IMR-90 (cell line): ENCODE measurements at regions not wholly inside any gene's neighbourhood (a gene's known extent, or its start where the extent isn't known, plus 50 kb on each side); places are given as distances from the start of the nearest gene placed in this dataset.

Source experiments
- ATAC-seq: fragments of 200-7000 bp; cut with Tn5 transposase; 2 replicates; pipeline ENCODE4 v1.9.1; 2020; ENCODE audit warnings: low read depth, mild to moderate bottlenecking, moderate library complexity
- BruUV-seq: library from RNA; stranded (reverse); fragments of 400-500 nt; replicated peaks from 2 replicates; lab custom pipeline; 2021; lab: Mats Ljungman, UMichigan
- CTCF ChIA-PET: fragments of 300-600 bp; formaldehyde crosslinking; extraction: SDS; loops from one replicate; lab custom pipeline; 2021; ENCODE audit warnings: antibody characterized with exemption; lab: Yijun Ruan, JAX
- POLR2A ChIA-PET: fragments of 300-600 bp; sonication (Branson Sonifier 250); formaldehyde crosslinking; loops from one replicate; lab custom pipeline; 2022; ENCODE audit warnings: antibody characterized with exemption; ENCODE audit not compliant: unreplicated experiment; lab: Charles Lee
- DNase-seq: peaks from one replicate; pipeline ENCODE4 v3.0.0; 2013
- H2AFZ ChIP-seq: replicated peaks from 2 replicates; pipeline ENCODE3; 2013; ENCODE audit warnings: low read length, mild to moderate bottlenecking; ENCODE audit not compliant: poor library complexity
- H2AK5ac ChIP-seq: 2 replicates; pipeline ENCODE4 v1.6.1; 2013; ENCODE audit warnings: low read depth, low read length, inconsistent platforms
- H2AK9ac ChIP-seq: replicated peaks from 2 replicates; pipeline ENCODE3; 2013; ENCODE audit warnings: mild to moderate bottlenecking, low read depth, low read length, moderate library complexity; ENCODE audit not compliant: poor library complexity
- H2BK120ac ChIP-seq: 2 replicates; pipeline ENCODE4 v1.6.1; 2013; ENCODE audit warnings: low read depth, low read length, inconsistent platforms
- H2BK15ac ChIP-seq: 3 replicates; pipeline ENCODE4 v1.6.1; 2013; ENCODE audit warnings: low read depth, low read length, inconsistent platforms
- H2BK20ac ChIP-seq: 2 replicates; pipeline ENCODE4 v1.6.1; 2013; ENCODE audit warnings: low read depth, mild to moderate bottlenecking, inconsistent platforms, low read length, moderate library complexity
- H2BK5ac ChIP-seq: 2 replicates; pipeline ENCODE4 v1.6.1; 2013; ENCODE audit warnings: mild to moderate bottlenecking, low read depth, low read length, inconsistent platforms; ENCODE audit not compliant: poor library complexity, severe bottlenecking
- H3K14ac ChIP-seq: replicated peaks from 2 replicates; pipeline ENCODE4 v1.6.1; 2013; ENCODE audit warnings: low read depth, low read length, inconsistent platforms
- H3K18ac ChIP-seq: 2 replicates; pipeline ENCODE4 v1.6.1; 2013; ENCODE audit warnings: low read depth, low read length, control low read depth
- H3K23ac ChIP-seq: 2 replicates; pipeline ENCODE4 v1.6.1; 2013; ENCODE audit warnings: low read depth, low read length, inconsistent platforms
- H3K27ac ChIP-seq: 2 replicates; pipeline ENCODE4 v1.5.1; 2013; ENCODE audit warnings: mild to moderate bottlenecking, control low read depth, low read length; ENCODE audit not compliant: insufficient read depth
- H3K27me3 ChIP-seq: 2 replicates; pipeline ENCODE4 v1.6.1; 2013; ENCODE audit warnings: low read length; ENCODE audit not compliant: control insufficient read depth, insufficient read depth
- H3K36me3 ChIP-seq: 2 replicates; pipeline ENCODE4 v1.6.1; 2013; ENCODE audit warnings: low read length, mixed read lengths; ENCODE audit not compliant: control insufficient read depth, insufficient read depth
- H3K4ac ChIP-seq: 2 replicates; pipeline ENCODE4 v1.6.1; 2013; ENCODE audit warnings: low read depth, low read length, inconsistent platforms
- H3K4me1 ChIP-seq: 2 replicates; pipeline ENCODE4 v1.6.1; 2013; ENCODE audit warnings: low read length, mixed read lengths; ENCODE audit not compliant: control insufficient read depth, insufficient read depth
- H3K4me2 ChIP-seq: 2 replicates; pipeline ENCODE4 v1.6.1; 2013; ENCODE audit warnings: low read depth, mild to moderate bottlenecking, control low read depth, low read length, moderate library complexity
- H3K4me3 ChIP-seq: 2 replicates; pipeline ENCODE4 v1.5.1; 2013; ENCODE audit warnings: low read depth, mild to moderate bottlenecking, control low read depth, low read length, moderate library complexity; ENCODE audit not compliant: insufficient read depth
- H3K56ac ChIP-seq: 2 replicates; pipeline ENCODE4 v1.6.1; 2013; ENCODE audit warnings: low read length, inconsistent platforms; ENCODE audit not compliant: insufficient read depth; ENCODE audit errors: extremely low read depth
- H3K79me1 ChIP-seq, 2 experiments: 2 replicates each; pipeline ENCODE4 v1.6.1; 2013; ENCODE audit warnings: low read length in 2 of 2, inconsistent platforms in 1 of 2, low read depth in 1 of 2
- H3K9ac ChIP-seq: 2 replicates; pipeline ENCODE4 v1.6.1; 2013; ENCODE audit warnings: low read depth, low read length, control low read depth
- H3K9me1 ChIP-seq: 2 replicates; pipeline ENCODE4 v1.6.1; 2013; ENCODE audit warnings: low read length, inconsistent platforms; ENCODE audit not compliant: insufficient read depth
- H3K9me3 ChIP-seq: 2 replicates; pipeline ENCODE4 v1.6.1; 2013; ENCODE audit warnings: low read length; ENCODE audit not compliant: control insufficient read depth, insufficient read depth
- H4K20me1 ChIP-seq: 2 replicates; pipeline ENCODE4 v1.6.1; 2013; ENCODE audit warnings: low read length, inconsistent platforms; ENCODE audit not compliant: insufficient read depth
- H4K5ac ChIP-seq: 2 replicates; pipeline ENCODE4 v1.6.1; 2013; ENCODE audit warnings: mild to moderate bottlenecking, low read depth, low read length, control low read depth
- H4K8ac ChIP-seq, 2 experiments: 2 replicates each; pipeline ENCODE4 v1.6.1; 2013; ENCODE audit warnings: low read depth in 2 of 2, low read length in 2 of 2, control low read depth in 1 of 2, inconsistent platforms in 1 of 2
- H4K91ac ChIP-seq: 2 replicates; pipeline ENCODE4 v1.6.1; 2013; ENCODE audit warnings: low read depth, low read length, inconsistent platforms; ENCODE audit not compliant: insufficient read depth
- BHLHE40 ChIP-seq: fragments of 150-350 bp; IDR thresholded peaks from 2 replicates; pipeline ENCODE4 v1.6.1; 2016; ENCODE audit warnings: mild to moderate bottlenecking, low read depth, low read length
- CEBPB ChIP-seq: IDR thresholded peaks from 2 replicates; pipeline ENCODE4 v1.6.1; 2012; ENCODE audit warnings: low read depth, low read length, improper control_type of control experiment
- CHD1 ChIP-seq: IDR thresholded peaks from 2 replicates; pipeline ENCODE4 v1.6.1; 2012; ENCODE audit warnings: low read depth, low read length, improper control_type of control experiment
- MAFK ChIP-seq: IDR thresholded peaks from 2 replicates; pipeline ENCODE4 v1.6.1; 2012; ENCODE audit warnings: low read depth, low read length, improper control_type of control experiment
- MAZ ChIP-seq: IDR thresholded peaks from 2 replicates; pipeline ENCODE4 v1.6.1; 2012; ENCODE audit warnings: low read depth, mild to moderate bottlenecking, low read length, improper control_type of control experiment, moderate library complexity, borderline replicate concordance
- RAD21 ChIP-seq: IDR thresholded peaks from 2 replicates; pipeline ENCODE4 v1.6.1; 2012; ENCODE audit warnings: low read length, improper control_type of control experiment
- RCOR1 ChIP-seq: IDR thresholded peaks from 2 replicates; pipeline ENCODE4 v1.6.1; 2012; ENCODE audit warnings: mild to moderate bottlenecking, low read length, improper control_type of control experiment; ENCODE audit not compliant: insufficient replicate concordance
- RFX5 ChIP-seq: IDR thresholded peaks from 2 replicates; pipeline ENCODE4 v1.8.0; 2012; ENCODE audit warnings: low read depth, mild to moderate bottlenecking, low read length, moderate library complexity
- WGBS, 2 experiments: methylation state at CpG; one replicate each; pipeline versions ENCODE4 v1.1.5 to v1.1.7; 2013; ENCODE audit warnings: missing lambda C conversion rate in 2 of 2; ENCODE audit not compliant: insufficient read length in 1 of 2; ENCODE audit errors: extremely low coverage in 2 of 2; 5-methylcytosine and 5-hydroxymethylcytosine counted together
- dilution Hi-C: fragments of 300-500 bp; cut with HindIII; formaldehyde crosslinking; loops from one replicate; pipeline ENCODE4 v1.14.3; 2018; ENCODE audit warnings: low sequenced_read_pairs; ENCODE audit not compliant: unreplicated experiment
- in situ Hi-C: fragments of 300-500 bp; cut with MboI; formaldehyde crosslinking; loops from 3 replicates; pipeline ENCODE4 v1.14.3; 2019; ENCODE audit warnings: low sequenced_read_pairs, inconsistent platforms, mixed read lengths
- intact Hi-C: fragments of 100-400 bp; cut with micrococcal nuclease; formaldehyde crosslinking; loops from 2 replicates; pipeline ENCODE4 v1.10.0; 2022
- TF ChIP-seq, protein P1 (sequence below): fragments of 150-350 bp; IDR thresholded peaks from 2 replicates; pipeline ENCODE4 v1.6.1; 2016; ENCODE audit warnings: low read depth, mild to moderate bottlenecking, low read length, moderate library complexity, borderline replicate concordance
- TF ChIP-seq, protein P2 (sequence below): conservative IDR thresholded peaks from 2 replicates; pipeline ENCODE4 v1.5.1; 2012; ENCODE audit warnings: mild to moderate bottlenecking, low read depth, low read length, improper control_type of control experiment

DNA sequence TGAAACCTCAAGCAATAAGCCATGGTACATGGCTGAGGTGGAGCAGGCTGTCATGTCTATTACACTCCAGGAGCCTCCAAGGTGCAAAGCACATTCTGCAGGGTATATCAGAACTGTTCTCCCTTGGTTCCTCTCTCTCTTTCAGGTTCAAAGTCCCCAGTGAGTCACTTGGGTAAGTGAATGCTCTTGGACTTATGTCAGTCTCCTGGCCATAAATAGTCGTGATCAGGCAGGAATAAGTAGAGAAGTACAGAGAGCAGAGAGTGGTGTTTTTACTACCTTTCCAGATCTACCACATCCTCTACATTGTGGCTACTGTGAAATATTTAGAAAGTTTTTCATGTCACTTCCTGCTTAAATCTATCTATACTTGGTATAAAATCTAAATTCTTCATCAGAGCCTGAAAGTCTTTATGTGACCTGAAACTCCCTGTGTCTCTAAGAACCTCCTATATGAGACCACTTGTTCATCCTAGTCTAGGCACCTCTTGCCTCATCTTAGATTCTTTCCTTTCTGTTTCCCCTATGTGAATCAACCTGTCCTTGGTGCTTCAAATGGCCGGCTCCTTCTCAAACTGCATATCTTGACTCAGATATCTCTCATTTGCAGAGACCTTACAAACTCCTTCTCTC is 1077.6 kb upstream of the MAP3K7 start:
- H3K56ac ChIP-seq = no peak overlapping the region
- no peak overlapping the region for H2AK9ac ChIP-seq
- in situ Hi-C loops (no loop called here), intact Hi-C loops (no loop called here), dilution Hi-C loops (no loop called here)
- no peak overlapping the region for H3K14ac ChIP-seq
- ATAC-seq (no peak), DNase-seq (no peak)
- H2AFZ ChIP-seq = no peak overlapping the region
- no peak overlapping the region for H3K23ac ChIP-seq
- no peaks in the 10 kb centered on the region for H3K79me1 ChIP-seq
- H3K4ac ChIP-seq = no peak overlapping the region
- H2BK20ac ChIP-seq = no peak overlapping the region
- no peaks in the 10 kb centered on the region for H3K4me1 ChIP-seq
- H3K9me1 ChIP-seq = no peaks in the 10 kb centered on the region; the same call in 1 of the 2 replicates
- no CpG with 5 or more reads among the region's 2 CpGs for WGBS, 2 experiments
- H3K4me2 ChIP-seq = no peak overlapping the region
- H2BK15ac ChIP-seq = no peak overlapping the region
- ChIA-PET CTCF (no interaction called here), POLR2A (no interaction called here)
- no peak overlapping the region for H3K9ac ChIP-seq
- 0 out of 2 replicates have a peak, but pooled peaks cover 2% of the 10 kb centered on the region for H3K9me3 ChIP-seq
- BruUV-seq = no TSS peak
- H2BK5ac ChIP-seq = no peak overlapping the region
- H3K27ac ChIP-seq = no peak overlapping the region
- H3K18ac ChIP-seq = no peak overlapping the region
- H4K20me1 ChIP-seq = no peaks in the 10 kb centered on the region
- no peak overlapping the region for H4K5ac ChIP-seq
- no peak overlapping the region for H2BK120ac ChIP-seq
- no peaks in the 10 kb centered on the region for H3K36me3 ChIP-seq
- H3K27me3 ChIP-seq = no peaks in the 10 kb centered on the region
- no peak overlapping the region for H4K91ac ChIP-seq
- no peak overlapping the region for H2AK5ac ChIP-seq
- no peak overlapping the region for H3K4me3 ChIP-seq
- no peak overlapping the region for H4K8ac ChIP-seq
- TF ChIP-seq, protein P1, sequence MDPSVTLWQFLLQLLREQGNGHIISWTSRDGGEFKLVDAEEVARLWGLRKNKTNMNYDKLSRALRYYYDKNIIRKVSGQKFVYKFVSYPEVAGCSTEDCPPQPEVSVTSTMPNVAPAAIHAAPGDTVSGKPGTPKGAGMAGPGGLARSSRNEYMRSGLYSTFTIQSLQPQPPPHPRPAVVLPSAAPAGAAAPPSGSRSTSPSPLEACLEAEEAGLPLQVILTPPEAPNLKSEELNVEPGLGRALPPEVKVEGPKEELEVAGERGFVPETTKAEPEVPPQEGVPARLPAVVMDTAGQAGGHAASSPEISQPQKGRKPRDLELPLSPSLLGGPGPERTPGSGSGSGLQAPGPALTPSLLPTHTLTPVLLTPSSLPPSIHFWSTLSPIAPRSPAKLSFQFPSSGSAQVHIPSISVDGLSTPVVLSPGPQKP = no peak
- no peak for TF ChIP-seq RCOR1
- TF ChIP-seq, protein P2, sequence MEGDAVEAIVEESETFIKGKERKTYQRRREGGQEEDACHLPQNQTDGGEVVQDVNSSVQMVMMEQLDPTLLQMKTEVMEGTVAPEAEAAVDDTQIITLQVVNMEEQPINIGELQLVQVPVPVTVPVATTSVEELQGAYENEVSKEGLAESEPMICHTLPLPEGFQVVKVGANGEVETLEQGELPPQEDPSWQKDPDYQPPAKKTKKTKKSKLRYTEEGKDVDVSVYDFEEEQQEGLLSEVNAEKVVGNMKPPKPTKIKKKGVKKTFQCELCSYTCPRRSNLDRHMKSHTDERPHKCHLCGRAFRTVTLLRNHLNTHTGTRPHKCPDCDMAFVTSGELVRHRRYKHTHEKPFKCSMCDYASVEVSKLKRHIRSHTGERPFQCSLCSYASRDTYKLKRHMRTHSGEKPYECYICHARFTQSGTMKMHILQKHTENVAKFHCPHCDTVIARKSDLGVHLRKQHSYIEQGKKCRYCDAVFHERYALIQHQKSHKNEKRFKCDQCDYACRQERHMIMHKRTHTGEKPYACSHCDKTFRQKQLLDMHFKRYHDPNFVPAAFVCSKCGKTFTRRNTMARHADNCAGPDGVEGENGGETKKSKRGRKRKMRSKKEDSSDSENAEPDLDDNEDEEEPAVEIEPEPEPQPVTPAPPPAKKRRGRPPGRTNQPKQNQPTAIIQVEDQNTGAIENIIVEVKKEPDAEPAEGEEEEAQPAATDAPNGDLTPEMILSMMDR = no peak
- TF ChIP-seq MAZ = no peak
- TF ChIP-seq RFX5 = no peak
- TF ChIP-seq CEBPB = no peak
- no peak for TF ChIP-seq CHD1
- no peak for TF ChIP-seq BHLHE40
- no peak for TF ChIP-seq MAFK
- no peak for TF ChIP-seq RAD21
